ENCODE measurements at regions not wholly inside any gene's neighbourhood (a gene's known extent, or its start where the extent isn't known, plus 50 kb on each side); places are given as distances from the start of the nearest gene placed in this dataset.

- TF ChIP-seq CTCF (IDR thresholded peaks at IDR 0.05; ENCODE audit: extremely low read depth, missing control alignments) = no peak
- no peak for DNase-seq (ENCODE audit: low spot score)
Observed at GRCh38 chr9:86471171-86471815, 117.1 kb upstream of the TUT7 start.

- no peak for DNase-seq (ENCODE audit: low spot score)
- no peak for TF ChIP-seq CTCF (IDR thresholded peaks at IDR 0.05; ENCODE audit: extremely low read depth, missing control alignments)
Observed at GRCh38 chr9:86470326-86470725, 116.1 kb upstream of the TUT7 start.

- TF ChIP-seq CTCF (IDR thresholded peaks at IDR 0.05; ENCODE audit: extremely low read depth, missing control alignments) = no peak
- no peak for DNase-seq (ENCODE audit: low spot score)
Observed at GRCh38 chr9:86469476-86470250, 115.5 kb upstream of the TUT7 start.

GRCh38 chr9:86464242-86464641 is 110.0 kb upstream of the TUT7 start:
- no peak for TF ChIP-seq CTCF (IDR thresholded peaks at IDR 0.05; ENCODE audit: extremely low read depth, missing control alignments)
- no peak for DNase-seq (ENCODE audit: low spot score)

GRCh38 chr9:86460216-86461002 is 106.2 kb upstream of the TUT7 start:
- no peak for DNase-seq (ENCODE audit: low spot score)
- no peak for TF ChIP-seq CTCF (IDR thresholded peaks at IDR 0.05; ENCODE audit: extremely low read depth, missing control alignments)

- TF ChIP-seq CTCF (IDR thresholded peaks at IDR 0.05; ENCODE audit: extremely low read depth, missing control alignments) = no peak
- DNase-seq (ENCODE audit: low spot score) = no peak
Observed at GRCh38 chr9:86459599-86460155, 105.5 kb upstream of the TUT7 start.

All from GM20000 (cell line).